Breast epithelium (tissue), 4 donors: ENCODE measurements at regions not wholly inside any gene's neighbourhood (a gene's known extent, or its start where the extent isn't known, plus 50 kb on each side); places are given as distances from the start of the nearest gene placed in this dataset.
"Not testable (repeated sequence)": the region's sequence is repeated elsewhere in the genome, so short reads cannot be mapped to it uniquely, and the experiment has no call there.

Experiments used
- DNase-seq, 2 donors: peaks; one replicate each; pipeline ENCODE4 v3.0.0-alpha.2; 2019; ENCODE audit warnings: low spot score in 2 of 2
- H3K27ac ChIP-seq, 2 donors: fragments of 200-600 bp; sonication (generic) in 1 of 2; one replicate each; pipeline ENCODE4 v1.5.1; 2016 to 2019; ENCODE audit warnings: mild to moderate bottlenecking in 1 of 2
- H3K27me3 ChIP-seq, 2 donors: fragments of 200-600 bp; sonication (generic) in 1 of 2; one replicate each; pipeline versions ENCODE4 v1.5.1 to v1.6.0; 2017 to 2019; ENCODE audit warnings: control low read depth in 1 of 2, mild to moderate bottlenecking in 1 of 2
- H3K36me3 ChIP-seq: fragments of 200-600 bp; one replicate; pipeline ENCODE4 v1.5.1; 2019
- H3K4me1 ChIP-seq, 2 donors: fragments of 200-600 bp; sonication (generic); one replicate each; pipeline ENCODE4 v1.5.1; 2016 to 2019; ENCODE audit warnings: control low read depth in 1 of 2
- H3K4me3 ChIP-seq, 3 donors: fragments of 200-600 bp; sonication (generic); 1 replicate in 2 of 3; 2 replicates in 1 of 3; pipeline ENCODE4 v1.5.1; 2016 to 2019; ENCODE audit warnings: mild to moderate bottlenecking in 3 of 3, moderate library complexity in 2 of 3
- H3K9me3 ChIP-seq, 2 donors: fragments of 200-600 bp; sonication (generic) in 1 of 2; one replicate each; pipeline ENCODE4 v1.5.1; 2016 to 2019; ENCODE audit warnings: control low read depth in 1 of 2
- POLR2A ChIP-seq: fragments of 450-650 bp; IDR thresholded peaks from one replicate; pipeline ENCODE4 v1.6.1; 2016; ENCODE audit warnings: antibody characterized with exemption, mild to moderate bottlenecking, moderate library complexity
- POLR2AphosphoS5 ChIP-seq, 3 donors: sonication (generic); formaldehyde crosslinking; IDR thresholded peaks; one replicate each; pipeline ENCODE4 v1.6.1; 2017; ENCODE audit warnings: antibody characterized with exemption in 3 of 3
- intact Hi-C: fragments of 100-400 bp; cut with DNase I; formaldehyde crosslinking; loops from one replicate; pipeline ENCODE4 v1.15.1; 2023; ENCODE audit warnings: low total_unique reads
- TF ChIP-seq, protein P1 (sequence below), 3 donors: fragments of 450-650 bp; IDR thresholded peaks; one replicate each; pipeline ENCODE4 v1.5.1; 2016 to 2017; ENCODE audit warnings: antibody characterized with exemption in 3 of 3, mild to moderate bottlenecking in 3 of 3, moderate library complexity in 3 of 3

GRCh38 chr4:3599951-3600350 is 67.7 kb upstream of the LRPAP1 start:
- TF ChIP-seq, protein P1, sequence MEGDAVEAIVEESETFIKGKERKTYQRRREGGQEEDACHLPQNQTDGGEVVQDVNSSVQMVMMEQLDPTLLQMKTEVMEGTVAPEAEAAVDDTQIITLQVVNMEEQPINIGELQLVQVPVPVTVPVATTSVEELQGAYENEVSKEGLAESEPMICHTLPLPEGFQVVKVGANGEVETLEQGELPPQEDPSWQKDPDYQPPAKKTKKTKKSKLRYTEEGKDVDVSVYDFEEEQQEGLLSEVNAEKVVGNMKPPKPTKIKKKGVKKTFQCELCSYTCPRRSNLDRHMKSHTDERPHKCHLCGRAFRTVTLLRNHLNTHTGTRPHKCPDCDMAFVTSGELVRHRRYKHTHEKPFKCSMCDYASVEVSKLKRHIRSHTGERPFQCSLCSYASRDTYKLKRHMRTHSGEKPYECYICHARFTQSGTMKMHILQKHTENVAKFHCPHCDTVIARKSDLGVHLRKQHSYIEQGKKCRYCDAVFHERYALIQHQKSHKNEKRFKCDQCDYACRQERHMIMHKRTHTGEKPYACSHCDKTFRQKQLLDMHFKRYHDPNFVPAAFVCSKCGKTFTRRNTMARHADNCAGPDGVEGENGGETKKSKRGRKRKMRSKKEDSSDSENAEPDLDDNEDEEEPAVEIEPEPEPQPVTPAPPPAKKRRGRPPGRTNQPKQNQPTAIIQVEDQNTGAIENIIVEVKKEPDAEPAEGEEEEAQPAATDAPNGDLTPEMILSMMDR (IDR thresholded peaks at IDR 0.05): no peak
- TF ChIP-seq POLR2A (no peak), POLR2AphosphoS5 (IDR thresholded peaks at IDR 0.05) (no peak)
- DNase-seq: no peak
- Histone ChIP-seq H3K36me3 (no peaks in the 10 kb centered on the region), H3K27me3 (peaks cover 0 to 12% of the 10 kb centered on the region in 2 donors), H3K4me1 (no peaks in the 10 kb centered on the region), H3K9me3 (peaks cover 0 to 8% of the 10 kb centered on the region in 2 donors), H3K4me3 (no peak overlapping the region), H3K27ac (no peak overlapping the region)
- intact Hi-C loops: no loop called here

- no peak for TF ChIP-seq POLR2AphosphoS5 (IDR thresholded peaks at IDR 0.05)
- TF ChIP-seq, protein P1 (IDR thresholded peaks at IDR 0.05): no peak
- TF ChIP-seq POLR2A: no peak
- Histone ChIP-seq H3K4me3 (no peak overlapping the region), H3K36me3 (no peaks in the 10 kb centered on the region), H3K27me3 (peaks cover 0 to 12% of the 10 kb centered on the region in 2 donors), H3K27ac (no peak overlapping the region), H3K4me1 (no peaks in the 10 kb centered on the region), H3K9me3 (peaks cover 0 to 8% of the 10 kb centered on the region in 2 donors)
- no peak for DNase-seq
- intact Hi-C loops: no loop called here
Measured at GRCh38 chr4:3598695-3599227, 66.5 kb upstream of the LRPAP1 start.

DNA sequence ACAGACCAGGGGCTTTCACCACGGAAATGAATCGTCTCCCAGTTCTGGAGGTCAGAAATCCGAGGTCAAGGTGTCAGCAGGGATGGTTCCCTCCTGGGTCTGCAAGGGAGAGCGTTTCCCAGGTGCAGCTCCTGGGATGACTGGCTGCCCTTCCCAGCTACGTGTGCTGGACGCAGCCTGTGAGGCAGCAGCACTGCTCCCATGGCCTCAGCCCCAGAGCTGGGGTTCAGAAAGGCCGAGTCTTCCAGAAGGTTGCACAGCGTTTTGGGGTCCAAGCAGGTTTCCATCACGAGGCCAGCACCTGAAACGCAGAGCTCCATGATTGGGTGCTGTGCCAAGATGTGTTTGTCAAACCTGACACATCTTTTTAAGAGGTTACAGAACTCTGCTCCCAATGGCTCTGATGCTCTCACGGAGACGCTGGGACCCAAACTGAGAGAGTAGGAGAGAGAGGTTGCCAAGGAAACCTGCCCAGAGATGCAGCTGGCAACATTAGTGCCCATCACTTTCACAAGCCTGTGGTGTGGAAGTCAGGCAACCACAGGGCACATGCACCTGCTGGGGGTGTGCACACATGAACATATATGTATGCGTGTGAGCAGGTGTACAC is 65.8 kb upstream of the LRPAP1 start:
- H3K9me3 ChIP-seq, H3K4me3 ChIP-seq, H3K4me1 ChIP-seq, H3K27ac ChIP-seq, intact Hi-C loops, H3K36me3 ChIP-seq, DNase-seq: not testable (repeated sequence)
- peaks cover 0 to 12% of the 10 kb centered on the region in 2 donors for H3K27me3 ChIP-seq

- DNase-seq, H3K4me1 ChIP-seq, H3K4me3 ChIP-seq, H3K36me3 ChIP-seq, H3K27ac ChIP-seq, intact Hi-C loops, H3K9me3 ChIP-seq: not testable (repeated sequence)
- peaks cover 0 to 11% of the 10 kb centered on the region in 2 donors for H3K27me3 ChIP-seq
Measured at GRCh38 chr4:3596957-3597733, 64.9 kb upstream of the LRPAP1 start.

DNA sequence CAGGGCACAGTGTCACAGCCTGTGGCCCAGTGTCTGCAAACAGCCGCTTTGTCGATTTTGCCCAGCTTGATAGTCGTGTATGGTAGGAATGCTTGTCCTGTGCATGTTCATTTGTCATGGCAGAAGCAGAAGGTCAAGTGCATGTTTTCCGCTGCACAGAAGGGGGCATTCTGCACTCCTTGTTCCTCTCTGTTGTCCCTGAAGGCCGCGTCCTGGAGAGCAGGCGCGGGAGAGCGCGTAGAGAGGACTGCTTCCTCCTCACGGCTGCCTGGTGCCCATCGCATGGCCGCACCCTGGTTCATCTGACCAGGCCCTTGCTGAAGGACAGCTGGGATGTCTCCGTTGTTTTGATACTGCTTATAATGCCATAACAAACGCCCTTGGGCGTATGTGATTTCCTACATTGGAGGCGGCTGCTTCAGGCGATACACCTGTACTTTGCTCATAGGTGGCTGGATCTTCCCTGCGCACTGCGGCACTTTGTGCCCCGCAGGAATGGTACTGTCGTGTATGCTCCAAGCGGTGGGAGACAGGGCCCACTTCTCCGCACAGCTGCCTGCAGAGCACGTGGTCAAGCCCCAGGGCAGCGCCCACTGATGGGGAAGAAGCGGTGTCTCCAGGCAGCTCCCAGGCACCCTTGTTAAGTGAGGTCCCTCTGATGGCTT is 63.5 kb upstream of the LRPAP1 start:
- H3K36me3 ChIP-seq, H3K4me3 ChIP-seq, H3K9me3 ChIP-seq, DNase-seq, H3K27ac ChIP-seq, H3K4me1 ChIP-seq, intact Hi-C loops, H3K27me3 ChIP-seq: not testable (repeated sequence)

- H3K27me3 ChIP-seq, DNase-seq, H3K27ac ChIP-seq, H3K9me3 ChIP-seq, H3K4me1 ChIP-seq, H3K4me3 ChIP-seq, H3K36me3 ChIP-seq, intact Hi-C loops: not testable (repeated sequence)
Measured at GRCh38 chr4:3594751-3595150, 62.5 kb upstream of the LRPAP1 start.

DNA sequence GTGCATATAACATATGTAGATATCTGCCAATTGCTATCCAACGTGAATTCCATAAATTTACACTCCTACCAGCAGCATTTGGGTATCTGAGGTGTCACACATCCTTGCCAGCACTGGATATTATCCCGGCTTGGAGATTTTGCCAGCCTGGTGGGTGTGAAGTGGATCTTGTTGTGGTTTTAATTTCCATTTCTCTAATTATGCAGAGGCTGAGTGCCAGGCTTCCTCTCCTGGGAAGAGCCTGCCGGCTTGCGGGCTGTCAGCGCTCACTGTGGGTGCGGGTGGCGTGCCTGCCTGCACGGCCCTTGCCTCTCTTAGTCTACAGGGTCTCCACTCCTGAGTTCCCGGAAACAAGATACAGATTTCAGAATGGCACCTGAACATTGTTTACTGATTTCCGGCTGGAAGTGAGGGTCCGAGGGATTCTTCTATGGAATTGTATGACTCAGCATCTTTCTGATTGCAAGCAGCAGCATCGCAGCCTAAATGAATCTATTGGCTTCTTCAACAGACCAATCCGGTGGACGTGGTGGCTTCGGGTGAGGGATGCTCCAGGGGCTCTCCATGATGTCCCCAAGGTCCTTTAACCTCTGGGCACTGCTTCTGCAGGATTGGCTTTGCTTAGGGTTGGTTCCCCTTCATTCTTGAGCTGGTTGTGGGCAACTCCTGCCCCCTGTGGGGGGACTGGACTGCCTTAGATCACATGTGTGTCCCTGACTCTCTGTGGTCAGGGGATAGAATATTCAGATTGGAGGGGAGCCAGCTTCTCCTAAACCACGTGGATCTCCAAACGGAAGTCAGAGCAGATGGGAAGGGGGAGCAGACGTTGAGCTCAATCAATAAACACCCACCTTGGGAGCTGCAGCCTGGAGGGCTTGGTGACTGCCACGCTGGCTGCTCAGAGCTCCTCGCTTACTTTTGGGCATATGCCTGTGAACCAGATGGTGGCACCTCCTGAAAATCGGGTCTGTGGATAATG is 58.0 kb upstream of the LRPAP1 start:
- H3K27ac ChIP-seq, intact Hi-C loops, H3K9me3 ChIP-seq, H3K4me1 ChIP-seq, DNase-seq, H3K36me3 ChIP-seq, H3K27me3 ChIP-seq, H3K4me3 ChIP-seq: not testable (repeated sequence)

DNA sequence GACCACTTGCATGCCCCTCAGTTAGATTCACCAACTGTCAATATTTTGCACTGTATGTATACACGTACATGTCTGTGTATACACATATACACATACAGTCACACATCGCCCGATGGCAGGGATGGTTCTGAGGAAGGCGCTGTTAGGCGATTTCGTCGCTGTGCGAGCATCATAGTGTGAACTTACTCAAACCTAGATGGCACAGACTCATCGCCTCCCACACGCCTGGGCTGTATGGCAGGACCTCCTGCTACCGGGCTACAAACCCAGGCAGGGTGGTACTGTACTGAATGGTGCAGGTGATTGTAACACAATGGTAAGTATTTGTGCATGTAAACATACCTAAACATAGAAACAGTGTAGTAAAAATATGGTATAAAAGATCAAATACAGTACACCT is 57.2 kb upstream of the LRPAP1 start:
- H3K4me1 ChIP-seq, H3K27me3 ChIP-seq, H3K4me3 ChIP-seq, DNase-seq, H3K27ac ChIP-seq, H3K36me3 ChIP-seq, intact Hi-C loops, H3K9me3 ChIP-seq: not testable (repeated sequence)

- H3K36me3 ChIP-seq, H3K27ac ChIP-seq, intact Hi-C loops, H3K9me3 ChIP-seq, H3K4me1 ChIP-seq, H3K4me3 ChIP-seq, DNase-seq, H3K27me3 ChIP-seq: not testable (repeated sequence)
Measured at GRCh38 chr4:3588517-3589194, 56.4 kb upstream of the LRPAP1 start.
